Glomerular endothelial cell (primary cell): ENCODE measurements at regions not wholly inside any gene's neighbourhood (a gene's known extent, or its start where the extent isn't known, plus 50 kb on each side); places are given as distances from the start of the nearest gene placed in this dataset.

Experiments used
- DNase-seq: peaks from one replicate; pipeline ENCODE4 v3.0.0-alpha.2; 2011; ENCODE audit warnings: low read depth, low spot score; ENCODE audit errors: extremely low read depth

DNA sequence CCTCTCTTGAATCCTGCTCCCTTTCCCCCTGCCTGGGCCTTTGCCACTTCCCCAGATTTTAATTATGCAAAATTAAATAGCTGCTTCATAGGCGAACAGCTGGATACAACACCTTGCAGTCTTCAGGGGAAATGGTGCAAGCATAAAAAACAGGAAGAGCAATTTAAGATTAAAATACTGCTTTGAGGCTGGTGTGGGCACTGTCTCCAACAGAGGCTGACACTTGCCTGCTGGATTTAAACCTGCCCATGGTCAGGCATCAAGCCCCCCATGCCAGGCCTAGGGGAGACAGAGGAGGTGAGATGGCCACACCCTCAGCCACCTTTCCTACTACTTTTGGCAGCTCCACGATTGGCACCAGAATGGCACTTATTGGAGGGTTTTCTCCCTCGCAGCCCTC is 110.1 kb upstream of the DIO3 start:
- no peak for DNase-seq

DNA sequence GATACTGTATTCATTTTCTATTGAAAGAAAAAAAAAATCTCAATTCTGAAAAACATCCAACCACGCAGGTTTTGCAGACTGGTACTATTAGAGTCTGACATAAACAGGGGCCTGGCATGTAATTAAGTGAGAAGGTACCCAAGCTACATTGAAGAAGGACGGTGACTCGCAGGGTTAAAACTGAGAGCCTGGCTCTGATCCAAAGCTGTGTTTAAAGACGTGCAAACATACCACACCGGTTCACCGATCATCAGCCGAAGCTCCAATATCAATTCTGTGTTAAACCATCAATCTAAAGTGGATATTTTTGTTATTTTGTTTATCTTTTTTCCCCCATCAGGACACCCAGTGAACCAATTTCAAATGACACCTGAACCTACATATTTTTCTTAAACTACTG is 108.1 kb upstream of the DIO3 start:
- no peak for DNase-seq

DNA sequence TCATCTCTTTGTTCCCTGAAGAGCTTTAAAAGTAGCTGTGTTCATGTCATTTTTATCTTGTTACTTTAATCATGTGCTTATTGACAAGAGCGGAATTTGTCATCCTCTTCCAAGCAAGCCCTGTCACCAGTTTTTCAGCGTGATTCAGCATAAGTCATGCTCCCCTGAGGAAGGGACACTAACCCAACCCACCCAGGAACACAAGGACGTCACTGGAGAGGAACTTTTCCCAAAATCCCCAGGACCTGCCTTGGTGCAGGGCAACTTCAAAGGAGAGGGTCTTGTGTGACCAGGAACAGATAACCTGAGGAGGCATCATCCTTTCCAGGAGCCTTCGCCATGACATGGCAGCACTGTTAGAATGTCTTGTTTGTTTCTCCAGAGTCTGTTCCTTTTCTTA is 107.1 kb upstream of the DIO3 start:
- no peak for DNase-seq

DNA sequence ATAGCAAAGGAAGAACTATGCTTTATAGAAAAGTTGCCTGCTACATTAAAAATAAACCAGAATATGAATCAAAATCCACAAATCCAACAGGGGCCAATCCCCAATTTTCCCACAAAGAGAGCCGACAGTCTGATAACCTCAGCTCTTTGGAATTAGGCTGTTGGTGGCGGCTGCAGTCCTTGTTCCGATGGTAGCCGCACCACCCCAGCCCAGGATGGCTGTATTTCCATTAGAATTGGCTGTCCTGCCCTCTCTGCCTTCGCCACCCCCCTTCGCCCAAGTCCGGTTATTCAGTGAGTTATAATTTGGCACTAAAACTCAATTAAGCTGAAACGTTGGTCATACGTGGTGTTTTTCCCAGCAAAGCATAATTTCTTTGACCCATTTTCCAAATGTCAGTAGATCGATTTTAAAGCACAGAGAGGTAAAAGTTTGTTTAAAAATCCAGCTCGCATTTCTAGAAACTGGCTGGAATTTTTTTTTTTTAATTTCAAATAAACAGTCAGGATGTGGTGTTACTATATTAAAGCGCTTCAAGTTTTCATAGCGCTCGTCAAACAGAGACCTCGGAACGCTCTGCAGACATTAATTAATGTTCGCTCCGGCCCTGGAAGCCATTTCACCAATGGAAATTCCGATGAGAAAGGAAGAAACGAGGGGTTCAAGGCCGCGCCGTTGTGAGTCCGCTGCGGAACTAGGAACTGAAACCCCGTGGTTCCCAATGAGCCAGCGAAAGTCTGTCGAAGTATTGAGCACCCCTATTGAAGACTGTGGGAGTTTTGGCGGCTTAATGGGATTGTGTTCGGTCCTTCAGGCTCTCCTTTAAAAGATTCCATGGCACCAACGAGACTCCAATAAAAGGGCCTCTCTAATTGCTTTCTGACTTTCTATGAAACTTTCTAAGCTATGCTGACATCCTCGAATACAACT is 104.8 kb upstream of the DIO3 start:
- DNase-seq, result no peak

DNA sequence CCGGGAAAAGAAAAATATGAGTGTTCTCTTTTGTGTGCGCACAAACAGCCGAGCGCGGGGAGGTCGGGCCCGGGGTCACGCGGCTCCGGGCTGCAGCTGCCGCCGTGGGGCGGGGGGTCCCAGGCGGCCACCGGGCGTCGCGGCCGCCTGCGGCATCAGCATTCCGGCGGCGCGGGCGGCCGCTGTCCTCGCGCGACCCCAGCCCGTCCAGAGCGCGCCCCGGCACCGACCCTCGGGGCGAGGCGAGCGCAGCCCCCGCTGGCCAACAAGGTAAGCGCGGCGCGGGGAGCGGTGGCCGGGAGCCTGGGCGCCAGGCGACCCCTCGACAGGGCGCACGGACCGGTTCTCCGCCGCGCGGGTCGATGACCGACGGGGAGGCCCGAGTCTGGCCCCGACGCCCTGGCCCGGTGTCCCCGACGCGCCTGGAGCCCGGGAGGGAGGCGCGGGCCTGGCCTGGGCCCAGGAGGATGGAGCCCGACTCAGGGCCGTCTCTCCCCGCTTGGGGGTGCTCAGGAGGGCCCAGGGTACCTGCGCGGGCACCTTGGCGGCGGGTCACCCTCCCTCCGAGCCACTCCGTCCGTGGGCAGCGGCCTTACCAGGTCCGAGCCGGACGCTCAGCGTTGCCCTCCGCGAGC is 103.9 kb upstream of the DIO3 start:
- no peak for DNase-seq

DNA sequence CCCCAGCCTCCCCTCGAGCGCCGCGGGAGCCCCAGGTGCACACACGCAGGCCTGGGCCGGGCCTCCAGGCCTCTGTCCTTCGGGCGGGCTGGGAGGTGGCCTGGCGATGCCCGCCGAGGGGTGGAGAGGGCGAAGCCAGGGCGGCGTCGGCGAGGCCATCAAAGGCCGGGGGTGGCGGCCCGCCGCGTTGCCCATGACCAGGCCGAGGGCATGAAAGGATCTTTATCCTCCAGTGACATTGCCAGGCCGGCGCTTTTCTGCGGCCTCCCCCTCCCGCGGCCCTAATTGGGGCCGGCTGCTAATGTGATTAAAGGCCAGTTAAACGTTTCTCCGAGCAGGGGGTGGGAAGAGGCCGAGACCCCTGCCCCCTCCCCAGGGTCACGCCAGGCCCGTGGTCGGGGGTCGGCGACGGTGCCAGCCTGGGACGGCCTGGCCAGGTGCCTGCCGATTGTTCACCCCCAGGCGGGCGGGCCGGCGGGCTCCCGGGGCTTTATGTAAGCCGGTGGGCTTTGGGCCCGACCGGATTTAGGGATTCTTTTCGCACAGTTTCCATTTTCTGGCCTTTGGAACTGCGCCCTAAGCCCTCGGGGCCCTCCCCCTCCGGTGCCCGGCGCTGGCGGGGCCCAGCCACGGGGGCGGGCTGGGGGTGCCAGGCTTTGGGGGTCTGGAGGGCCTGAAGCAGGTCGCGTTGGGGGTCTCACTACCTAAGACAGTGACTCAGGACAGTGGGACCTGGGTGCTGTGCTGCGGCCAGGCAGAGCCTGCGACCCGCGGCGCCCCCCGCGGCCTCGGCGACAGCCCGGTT is 103.2 kb upstream of the DIO3 start:
- no peak for DNase-seq

DNA sequence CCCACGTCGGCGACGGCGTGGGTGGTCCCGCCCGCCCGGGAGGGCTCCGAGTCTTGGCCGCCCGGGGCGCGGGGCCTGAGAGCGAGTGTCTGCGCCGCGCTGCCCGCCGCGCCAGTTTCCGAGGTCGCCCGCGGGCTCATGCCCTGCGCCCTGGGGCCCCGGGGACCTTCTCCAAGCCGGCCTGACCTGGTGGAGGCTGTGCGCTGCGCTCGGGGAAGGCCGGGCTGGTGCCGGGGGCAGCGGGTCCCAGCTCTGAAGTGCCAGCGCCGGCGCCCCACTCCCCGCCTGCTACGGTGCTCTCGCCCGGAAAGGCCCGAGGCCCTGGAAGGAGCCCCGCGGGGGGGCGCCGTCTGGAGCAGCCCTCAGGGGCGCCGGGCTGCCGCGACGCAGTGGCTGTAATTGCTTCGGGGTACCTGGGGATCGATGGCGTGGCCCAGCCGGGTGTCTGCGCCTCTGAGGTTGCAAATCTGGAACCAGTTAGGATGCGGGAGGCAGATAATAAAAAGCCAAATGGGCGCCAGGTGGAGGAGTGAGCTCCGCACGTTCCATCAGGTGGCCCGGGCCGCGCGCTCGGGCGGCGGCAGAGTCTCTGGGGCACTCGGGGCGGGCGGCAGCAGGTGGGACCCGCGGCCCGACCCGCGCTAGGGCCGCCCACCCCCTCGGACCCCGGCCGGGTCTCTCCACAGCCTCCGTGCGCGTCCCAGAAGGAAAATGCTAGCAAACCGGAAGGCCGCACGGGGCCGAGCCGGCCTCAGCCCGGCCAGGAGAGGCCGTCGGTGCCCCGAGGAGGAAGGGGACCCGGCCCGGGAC is 102.3 kb upstream of the DIO3 start:
- DNase-seq, result no peak

DNA sequence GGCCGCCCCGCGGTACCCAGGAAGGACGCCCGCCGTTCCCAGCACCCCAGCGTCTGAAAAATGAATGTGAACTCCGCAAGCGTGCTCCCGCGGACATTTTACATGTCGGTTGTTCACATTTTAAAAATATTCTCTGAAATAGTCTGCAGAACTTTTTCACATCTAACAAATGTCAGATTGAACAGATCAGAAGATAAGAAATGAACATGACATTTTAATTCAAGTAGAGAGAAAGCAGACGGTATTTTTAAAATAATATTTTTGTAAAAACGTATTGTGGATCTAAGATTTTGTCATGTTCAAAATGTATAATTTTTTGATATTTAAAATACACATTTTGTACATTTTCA is 101.8 kb upstream of the DIO3 start:
- no peak for DNase-seq

DNA sequence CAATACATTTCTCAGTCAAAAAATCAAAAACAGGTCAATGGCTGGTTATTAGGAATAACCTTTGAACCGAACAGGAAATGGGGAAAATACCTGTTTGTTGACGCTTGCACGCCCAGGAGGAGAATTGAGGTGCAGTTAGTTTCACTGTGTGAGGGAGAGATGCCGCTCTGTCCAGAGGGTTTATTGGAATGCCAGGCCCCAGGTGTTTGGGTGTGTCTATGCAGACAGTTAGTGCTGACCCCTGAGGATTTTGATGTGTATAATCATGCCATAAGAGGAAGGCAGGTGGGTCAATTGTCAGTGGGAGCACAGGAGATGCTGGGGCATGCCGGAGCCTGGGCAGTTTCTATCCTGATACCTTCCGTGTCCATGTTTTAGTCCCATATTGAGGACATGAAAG is 100.8 kb upstream of the DIO3 start:
- no peak for DNase-seq

DNA sequence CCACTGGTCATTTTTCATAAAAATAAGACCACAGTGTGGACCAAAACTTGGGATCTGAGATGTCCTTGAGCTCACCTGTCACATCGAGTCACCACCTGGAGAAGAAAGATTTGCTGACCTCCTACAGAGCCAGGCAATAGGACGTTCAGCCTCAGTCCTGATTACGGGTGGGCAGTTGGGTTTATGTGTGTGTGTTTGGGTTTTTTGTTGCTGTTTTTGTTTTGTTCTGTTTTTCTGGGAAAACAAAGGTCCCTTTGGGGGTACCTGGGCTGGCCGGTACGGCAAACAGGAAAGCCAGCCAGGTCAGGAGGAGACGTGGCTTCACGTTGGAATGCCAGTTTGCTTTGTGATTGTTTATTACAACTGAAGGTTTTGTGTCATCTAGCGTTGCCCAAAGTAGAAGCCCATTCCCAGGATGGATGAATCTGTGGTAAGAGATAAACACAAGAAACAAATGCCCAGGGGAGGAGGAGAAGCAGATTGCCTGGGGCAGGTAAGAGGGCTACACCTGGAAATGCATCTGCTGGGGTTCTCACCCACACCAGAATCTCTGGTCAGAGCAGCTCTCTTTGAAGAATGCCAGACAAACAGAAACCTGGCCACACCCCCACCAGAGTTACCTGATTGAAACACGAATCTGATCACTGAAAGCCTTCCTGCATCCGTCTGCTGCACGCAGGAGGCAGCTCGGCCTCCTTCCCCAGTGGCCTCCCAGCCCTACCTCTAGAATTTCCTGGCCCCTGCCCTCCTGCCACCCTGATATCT is 100.1 kb upstream of the DIO3 start:
- DNase-seq, result no peak

DNA sequence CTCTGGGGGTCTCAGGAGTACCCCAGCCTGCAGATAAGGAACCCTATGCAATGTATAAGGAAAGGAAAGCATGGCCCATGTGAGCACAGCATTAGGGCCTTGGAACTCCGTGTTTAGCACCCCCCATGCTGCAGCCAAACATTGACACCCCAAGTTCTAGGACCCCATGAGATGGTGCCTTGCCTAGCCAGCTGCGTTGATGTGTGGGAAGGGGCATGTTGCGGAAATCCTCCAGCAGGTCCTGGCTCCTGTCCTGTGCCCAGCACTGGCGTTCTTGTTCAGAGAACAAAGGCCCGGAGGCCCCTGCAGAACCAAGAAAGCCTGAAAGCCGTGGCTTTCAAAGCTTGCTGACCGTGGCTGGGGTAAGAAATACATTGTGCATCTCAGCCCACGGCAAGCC is 99.4 kb upstream of the DIO3 start:
- DNase-seq, result no peak

DNA sequence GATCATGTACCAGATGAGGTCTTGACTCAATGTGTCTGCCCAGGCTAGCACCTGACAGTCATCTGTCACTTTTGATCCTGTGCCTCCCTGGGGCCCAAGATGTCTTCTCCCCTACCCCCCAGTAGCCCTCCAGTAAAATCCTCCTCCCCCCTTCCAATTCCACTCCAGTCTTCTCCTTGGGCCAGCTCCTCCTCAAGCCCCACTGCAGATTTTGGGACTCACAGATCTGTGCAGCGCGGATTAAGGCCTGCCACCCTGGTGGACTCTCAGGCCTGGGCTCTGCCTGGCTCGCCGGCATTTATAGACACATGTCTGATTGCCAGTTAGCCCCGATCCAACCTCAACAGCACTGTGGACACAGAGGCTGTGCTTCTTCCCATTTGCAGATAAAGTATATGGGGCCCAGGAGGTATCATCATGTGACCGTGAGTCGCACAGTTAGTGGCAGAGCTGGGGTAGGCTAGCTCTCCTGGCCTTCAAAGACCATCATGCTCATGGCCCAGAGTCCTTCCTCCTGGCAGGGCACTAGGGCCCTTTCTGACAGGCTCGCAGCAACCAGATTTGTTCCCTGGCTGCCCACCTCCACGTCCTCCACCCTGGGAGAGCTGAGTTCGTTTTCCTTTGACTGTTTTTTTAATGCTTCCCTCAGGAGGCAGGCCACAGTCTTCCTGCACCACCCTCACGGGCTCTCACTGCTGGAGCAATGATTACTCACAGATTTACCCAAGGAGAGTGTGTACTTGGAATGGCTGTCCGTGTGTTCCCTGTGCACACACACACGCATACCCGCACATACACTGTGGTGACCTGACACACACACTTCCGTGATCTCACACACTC is 98.3 kb upstream of the DIO3 start:
- DNase-seq, result no peak

DNA sequence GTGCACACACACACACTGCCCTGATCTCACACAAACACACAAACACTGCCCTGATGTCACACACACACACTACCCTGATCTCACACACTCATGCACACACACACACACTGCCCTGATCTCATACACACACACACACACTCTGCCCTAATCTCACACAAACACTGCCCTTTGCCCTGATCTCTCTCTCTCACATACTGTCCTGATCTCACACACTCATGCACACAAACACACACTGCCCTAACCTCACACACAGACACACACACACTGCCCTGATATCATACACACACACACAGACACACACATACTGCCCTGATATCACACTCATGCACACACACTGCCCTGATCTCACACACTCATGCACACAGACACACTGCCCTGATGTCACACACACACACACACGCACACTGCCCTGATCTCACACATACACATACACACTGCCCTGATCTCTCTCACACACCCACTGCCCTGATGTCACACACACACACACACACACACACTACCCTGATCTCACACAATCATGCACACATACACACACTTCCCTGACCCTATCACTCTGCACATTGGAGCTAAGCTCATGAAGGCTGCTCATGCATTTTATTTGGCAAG is 97.6 kb upstream of the DIO3 start:
- no peak for DNase-seq

DNA sequence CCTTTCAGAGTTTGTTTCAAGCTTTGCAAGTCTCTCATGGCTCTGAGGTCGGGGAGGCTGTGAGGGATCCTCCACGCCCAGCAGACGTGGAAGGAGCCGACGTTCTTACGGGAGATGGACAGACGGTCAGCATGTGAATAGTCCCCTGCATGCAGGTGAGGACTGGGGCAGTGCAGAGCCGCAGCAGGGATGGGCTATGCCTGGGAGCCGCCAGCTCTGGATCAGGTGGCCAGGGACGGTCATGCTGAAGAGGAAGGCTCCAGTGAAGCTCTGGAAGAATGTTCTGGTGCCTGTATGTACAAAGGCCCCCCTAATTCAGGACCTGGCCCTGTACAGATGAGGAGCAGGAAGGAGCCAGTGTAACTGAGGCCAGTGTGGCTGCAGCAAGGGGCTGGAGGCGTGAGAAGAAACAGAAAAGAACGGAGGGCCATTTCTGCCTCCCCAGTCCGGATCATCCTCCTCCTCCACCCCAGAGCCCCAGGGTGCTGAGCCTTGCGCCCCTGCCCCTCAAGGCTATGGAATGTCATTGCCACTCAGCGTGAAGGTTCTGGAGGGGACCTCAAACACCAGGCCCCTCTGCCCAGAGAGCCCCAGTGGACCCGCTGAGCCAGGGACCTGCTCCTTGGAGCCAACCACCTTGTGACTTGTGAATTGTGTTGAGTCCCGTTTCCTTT is 96.8 kb upstream of the DIO3 start:
- DNase-seq, result no peak

DNA sequence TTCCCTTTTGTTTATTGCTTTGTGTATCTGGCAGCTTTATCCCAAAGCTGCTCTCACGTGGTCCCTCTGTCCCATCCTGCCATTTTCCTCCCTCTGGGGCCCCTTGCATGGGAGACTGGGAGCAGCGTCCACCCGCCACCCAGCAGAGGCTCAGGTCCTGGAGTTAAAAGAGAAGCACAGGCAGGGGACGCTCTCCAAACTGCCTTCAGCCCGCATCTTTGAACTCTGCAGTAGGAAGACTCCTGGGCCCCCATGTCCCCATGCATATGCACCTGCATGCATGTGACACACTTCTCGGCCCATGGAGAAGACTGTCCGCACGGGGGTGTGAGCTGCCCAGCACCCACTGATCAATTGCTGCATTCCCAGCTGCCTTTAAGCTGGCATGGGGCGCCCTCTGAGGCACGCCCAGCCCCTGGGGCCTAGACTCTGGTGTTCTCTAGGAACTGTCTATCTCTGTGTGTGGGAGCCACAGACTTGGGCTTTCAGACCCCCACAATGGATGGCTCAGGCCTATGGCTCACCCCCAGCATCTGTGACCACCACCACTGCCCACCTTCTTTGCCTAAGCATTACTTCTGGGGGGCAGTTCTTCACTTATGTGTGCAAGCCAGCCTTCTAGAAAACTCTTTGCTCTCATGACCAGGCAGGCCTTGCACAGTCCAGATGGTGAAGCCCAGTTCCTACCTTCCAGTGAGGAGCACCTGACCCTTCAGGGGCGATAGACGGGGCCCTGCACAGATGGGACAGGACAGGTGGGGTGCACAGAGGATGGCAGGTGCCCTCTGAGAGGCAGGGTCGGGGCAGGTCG is 96.1 kb upstream of the DIO3 start:
- no peak for DNase-seq

DNA sequence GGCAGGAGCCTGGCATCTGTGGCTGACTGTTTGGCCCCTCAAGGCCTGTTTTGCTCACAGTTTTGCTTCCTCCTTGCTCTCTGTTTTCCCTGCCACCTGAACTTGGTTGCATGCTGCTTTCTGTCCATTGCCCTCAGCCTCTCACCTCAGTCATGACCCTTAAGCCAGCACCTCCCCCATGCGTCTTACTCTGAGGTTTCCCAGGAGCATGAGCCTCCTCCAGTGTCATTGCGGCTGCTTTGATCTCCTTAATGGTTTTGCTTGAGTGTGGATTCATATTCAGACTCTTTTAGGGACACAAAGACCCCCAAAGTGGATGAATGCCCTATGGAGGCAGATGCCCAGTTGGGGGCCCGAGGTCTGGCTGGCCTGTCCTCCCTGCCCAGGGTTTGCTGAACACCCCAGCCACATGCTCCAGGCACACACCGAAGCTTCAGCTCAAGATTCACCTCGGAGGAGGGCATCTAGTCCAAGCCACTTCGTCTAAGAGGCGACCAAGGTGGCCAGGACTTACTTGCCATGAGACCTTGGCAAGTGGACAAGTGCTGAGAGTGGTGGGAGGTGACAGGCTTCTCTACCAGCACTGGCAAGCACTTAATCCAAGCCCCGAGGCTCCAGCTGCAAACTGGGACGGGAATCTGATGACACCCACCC is 95.4 kb upstream of the DIO3 start:
- DNase-seq, result no peak
